GM19324 (cell line): ENCODE measurements at regions not wholly inside any gene's neighbourhood (a gene's known extent, or its start where the extent isn't known, plus 50 kb on each side); places are given as distances from the start of the nearest gene placed in this dataset.
A peak's percentile ranks its signal among the peaks of the same experiment; 100 is the strongest.

Experiments
- ATAC-seq: cut with Tn5 transposase; IDR thresholded peaks from one replicate; pipeline ENCODE4 v1.9.1; 2021; ENCODE audit warnings: mild to moderate bottlenecking, moderate library complexity; ENCODE audit not compliant: unreplicated experiment, low FRiP score

DNA sequence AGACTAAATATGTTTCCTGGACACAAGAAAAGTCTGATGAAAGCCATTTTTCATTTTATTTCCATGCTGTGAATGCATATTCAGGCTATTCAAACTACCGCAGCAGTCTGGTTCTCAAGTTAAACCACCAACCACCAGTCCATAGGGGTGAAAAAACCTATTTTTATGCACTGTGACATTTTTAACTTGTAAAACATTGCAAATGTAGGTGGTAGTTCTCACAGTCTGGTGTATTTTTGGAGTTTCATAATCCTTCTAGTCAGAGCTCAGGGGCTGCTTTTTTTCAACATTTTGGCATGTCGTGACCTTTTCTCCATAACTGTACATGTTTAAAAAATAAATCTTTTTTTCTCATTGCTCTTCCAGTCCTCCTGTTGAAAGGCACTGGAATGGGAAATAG, 907.6 kb upstream of the ADGRL2 start:
- no peak for ATAC-seq

DNA sequence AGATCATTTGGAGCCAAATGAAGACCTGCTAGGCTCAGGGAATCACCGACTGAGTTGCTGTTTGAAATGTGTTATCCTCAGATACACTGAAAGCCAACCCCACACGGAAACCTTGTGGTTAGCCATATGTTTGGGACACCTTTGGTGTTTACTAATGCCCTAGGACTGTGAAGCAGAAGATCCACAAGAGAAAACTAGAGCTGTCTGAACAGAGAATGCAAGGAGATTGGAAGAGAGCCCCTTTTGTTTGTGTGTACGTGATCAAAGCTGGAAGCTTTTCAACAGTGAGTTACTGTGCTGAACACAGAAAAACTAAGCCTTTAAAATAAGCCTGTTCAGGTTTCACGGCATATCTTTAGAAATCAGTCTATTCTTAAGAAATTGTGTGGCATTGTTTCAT, 908.2 kb upstream of the ADGRL2 start:
- ATAC-seq, result no peak

DNA sequence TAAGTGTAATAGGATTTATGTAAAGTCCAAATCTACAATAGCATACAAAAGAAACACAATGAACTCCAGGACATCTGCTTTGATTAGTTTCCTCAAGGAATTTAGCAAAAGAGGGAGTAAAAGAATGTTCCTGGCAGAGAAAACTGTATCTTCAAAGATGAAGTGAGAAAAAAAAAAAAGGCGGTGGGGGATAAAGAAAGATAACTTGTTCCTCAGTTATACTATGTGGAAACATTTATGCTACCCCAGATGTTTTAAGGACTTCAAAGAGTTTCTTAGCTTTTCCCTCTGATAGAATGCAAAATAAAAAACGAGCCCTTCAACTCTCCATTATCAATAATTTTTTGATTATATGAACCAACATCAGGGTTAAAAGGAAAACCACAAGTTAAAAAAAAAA, 908.9 kb upstream of the ADGRL2 start:
- ATAC-seq, result no peak

DNA sequence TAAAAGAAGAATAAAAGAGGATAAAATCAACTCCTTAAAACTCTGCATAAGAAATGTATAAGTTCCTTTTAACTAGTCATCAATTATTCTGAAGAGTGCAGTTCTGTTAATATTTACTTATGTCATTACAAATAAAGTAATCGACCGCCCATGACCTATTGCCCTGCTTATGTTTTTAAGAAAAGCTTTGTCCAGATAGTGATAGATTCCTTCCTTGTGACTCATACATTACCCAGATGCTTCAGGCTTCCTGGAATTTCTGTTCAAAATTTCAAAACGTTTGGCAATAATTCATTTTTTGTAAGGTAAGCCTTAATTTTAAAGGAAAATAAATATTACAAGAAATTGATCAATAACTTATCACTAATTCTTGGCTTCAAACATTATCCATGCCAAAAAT, 918.2 kb upstream of the ADGRL2 start:
- ATAC-seq, result no peak

DNA sequence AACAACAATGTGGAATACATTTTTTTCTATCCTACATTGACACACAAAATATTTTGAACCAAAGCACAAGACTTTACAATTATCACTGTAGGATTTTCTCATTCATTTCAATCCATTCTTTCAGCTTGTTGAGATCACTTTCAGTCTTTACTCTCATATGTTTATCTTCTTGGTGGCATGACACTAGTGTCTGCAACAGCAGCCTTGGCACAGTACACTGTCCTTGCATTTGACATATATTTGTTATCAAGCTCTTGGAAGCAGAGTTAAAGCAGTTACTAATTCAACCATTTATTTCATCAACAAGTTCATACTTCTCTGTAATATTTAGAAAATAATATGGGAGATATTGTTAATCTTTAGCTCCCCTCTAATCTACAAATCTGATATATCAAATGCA, 922.4 kb upstream of the ADGRL2 start:
- ATAC-seq, result no peak

DNA sequence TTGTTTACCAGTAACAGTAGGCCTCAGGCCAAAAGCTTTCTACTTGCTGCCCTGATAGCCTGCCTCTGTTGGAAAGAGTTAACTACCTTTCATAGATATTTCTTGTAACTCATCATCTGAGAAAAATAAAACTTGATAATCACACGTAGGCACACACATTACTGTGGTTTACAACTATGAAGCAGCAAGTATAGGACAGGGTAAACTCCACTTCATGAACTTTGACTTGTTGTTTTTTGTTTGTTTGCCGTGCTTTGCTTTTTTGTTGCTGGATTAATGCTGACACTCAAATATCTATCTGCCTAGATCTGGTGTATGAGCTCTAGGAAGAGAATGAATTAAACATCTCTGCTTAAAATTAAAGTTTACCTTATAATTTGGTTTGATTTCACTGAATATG, 924.7 kb upstream of the ADGRL2 start:
- no peak for ATAC-seq

DNA sequence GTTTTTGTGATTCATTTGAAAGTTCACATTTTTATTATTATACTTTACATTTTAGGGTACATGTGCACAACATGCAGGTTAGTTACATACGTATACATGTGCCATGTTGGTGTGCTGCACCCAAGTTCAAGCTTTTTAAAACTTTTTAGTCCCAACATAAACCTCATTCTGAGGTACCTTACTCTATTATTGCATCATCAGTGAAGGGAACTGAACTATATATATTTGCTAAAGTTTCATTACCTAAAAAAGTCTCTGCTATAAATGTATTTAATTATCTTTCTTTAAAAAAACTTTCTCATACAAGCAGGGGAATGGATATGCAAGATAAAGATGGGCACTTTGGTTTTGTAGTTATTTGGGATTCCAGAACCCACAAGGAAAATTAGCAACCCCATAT, 931.4 kb upstream of the ADGRL2 start:
- no peak for ATAC-seq

DNA sequence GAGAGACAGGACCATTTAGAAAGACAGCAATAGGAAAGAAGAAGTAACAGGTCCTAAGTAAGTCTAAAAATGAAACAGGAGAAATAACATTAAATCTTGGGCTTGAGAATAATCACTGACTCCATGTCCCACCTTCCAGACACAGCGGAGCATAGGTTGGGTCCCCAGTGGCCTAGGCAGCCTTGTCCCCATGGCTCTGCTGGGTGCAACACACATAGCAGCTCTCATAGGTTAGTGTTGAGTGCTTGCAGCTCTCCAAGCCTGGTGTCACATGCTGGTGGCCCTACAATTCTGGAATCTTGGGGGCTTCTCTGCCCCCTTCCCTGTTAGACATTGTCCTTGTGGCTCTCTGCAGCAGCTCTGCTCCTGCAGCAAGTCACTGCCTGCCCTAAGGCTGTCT, 952.8 kb upstream of the ADGRL2 start:
- ATAC-seq, result no peak

DNA sequence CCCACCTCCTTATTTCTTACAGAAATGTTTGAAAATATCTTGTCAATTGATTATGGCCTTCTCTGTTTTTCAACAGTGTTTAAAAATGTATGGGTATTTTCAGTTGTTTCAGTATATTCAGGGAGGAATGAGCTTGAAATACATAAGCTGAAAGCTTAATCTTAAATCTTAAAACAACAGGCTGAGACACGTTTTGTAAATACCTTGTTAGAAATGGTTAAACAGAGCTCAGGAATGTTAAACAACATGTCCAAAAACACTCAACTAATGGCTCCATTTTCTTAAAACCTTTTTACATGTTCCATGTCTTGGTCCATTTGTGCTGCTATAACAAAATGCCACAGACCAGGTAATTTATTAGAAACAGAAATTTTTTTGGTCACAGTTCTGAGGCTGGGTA, 953.8 kb upstream of the ADGRL2 start:
- no peak for ATAC-seq

DNA sequence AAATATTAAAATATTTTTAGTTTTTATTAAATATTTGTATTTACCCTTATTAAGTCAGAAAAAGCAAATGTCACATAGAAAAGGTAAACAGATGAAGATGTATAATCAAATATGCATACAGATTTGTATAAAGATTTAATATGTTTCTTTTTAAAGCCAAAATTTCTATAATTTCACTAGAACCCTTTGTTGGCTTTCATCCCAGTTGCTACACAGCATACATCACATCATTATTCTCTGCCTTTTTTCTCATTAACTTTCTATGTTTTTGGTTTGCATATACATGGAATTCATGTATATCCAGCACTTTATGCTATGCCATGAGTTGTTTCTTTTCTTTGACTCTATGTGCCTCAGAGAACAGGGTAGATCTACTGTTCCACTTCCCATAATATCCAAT, 957.9 kb upstream of the ADGRL2 start:
- ATAC-seq, result no peak

DNA sequence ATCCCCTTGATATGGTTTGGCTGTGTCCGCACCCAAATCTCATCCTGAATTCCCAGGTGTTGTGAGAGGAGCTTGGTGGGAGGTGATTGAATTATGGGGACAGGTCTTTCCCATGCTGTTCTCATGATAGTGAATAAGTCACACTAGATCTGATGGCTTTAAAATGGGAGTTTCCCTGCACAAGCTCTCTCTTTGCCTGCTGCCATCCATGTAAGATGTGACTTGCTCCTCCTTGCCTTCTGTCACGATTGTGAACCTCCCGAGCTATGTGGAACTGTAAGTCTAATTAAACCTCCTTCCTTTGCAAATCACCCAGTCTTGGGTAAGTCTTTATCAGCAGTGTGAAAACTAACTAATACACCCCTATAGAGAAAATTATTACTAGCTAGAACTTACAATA, 959.5 kb upstream of the ADGRL2 start:
- ATAC-seq, result no peak

DNA sequence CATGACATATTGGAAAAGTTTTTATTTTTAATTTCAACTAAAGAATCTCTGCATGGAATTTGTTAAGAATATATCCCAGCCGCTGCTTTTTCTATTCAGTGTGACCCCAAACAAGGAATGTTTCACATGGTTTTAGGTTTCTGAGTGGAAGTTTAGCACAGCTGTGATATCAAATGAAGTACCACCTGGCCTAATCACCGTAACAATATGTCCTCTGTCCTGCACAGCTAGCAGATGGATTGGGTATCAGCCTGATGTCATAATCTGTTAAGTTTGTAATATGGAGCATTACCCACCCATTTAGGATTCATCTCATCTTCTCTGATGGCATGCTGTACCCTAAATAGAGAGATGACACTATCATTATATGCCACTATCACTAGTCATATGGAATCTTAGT, 963.7 kb upstream of the ADGRL2 start:
- no peak for ATAC-seq

DNA sequence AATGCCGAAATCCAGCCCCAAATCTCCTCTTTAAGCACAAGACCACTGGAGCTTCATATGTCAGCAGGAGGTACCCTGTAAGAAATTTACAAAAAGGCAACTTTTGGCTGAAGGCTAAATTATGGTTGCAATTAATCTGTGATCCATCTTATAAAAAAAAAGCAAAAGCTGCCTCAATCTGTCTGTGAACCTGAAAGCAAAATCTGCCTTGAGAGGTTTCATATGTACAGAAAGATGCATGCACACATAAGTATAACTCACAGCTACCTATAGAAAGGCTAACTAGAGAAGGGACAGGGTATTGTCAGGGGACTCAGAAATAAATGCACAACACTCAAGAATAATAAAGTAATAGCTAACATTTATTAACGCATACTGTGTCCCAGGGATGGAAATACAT, 964.2 kb upstream of the ADGRL2 start:
- no peak for ATAC-seq

DNA sequence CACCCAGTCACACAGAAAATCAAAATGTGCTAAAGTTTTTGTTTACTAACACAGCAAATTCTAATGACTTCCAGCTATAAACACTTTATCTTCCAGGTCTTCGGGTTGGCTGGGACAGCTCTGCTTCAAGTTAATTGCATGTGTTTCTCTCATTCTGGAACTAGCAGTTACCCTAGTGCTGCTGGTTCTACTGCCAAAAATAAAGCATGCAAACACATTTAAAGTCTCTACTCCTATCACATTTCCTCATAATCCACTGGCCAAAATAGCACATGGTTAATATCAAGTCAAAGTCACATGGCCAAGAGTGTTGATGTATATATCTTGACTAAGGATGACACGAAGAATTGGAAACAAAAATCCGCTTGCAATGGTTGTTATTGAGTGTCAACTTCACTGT, 973.1 kb upstream of the ADGRL2 start:
- no peak for ATAC-seq

DNA sequence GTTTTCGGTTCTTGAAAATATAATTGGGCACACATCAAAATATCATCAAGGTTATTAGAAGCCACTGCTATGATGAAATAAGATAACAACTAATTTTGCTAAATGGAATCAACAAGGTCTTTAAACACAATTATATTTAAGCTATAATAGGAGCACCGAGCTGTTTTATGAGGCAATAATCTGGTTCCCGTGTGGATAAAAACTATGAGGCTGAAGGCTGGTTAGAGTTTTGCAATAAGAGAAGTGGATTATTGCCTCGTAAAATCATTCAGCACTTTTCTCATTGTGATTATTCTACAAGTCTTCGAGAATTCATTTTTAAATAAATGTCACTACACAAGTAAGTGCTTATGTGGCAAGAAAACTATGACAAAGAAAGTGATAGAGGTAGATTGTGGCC, 975.7 kb upstream of the ADGRL2 start:
- no peak for ATAC-seq

DNA sequence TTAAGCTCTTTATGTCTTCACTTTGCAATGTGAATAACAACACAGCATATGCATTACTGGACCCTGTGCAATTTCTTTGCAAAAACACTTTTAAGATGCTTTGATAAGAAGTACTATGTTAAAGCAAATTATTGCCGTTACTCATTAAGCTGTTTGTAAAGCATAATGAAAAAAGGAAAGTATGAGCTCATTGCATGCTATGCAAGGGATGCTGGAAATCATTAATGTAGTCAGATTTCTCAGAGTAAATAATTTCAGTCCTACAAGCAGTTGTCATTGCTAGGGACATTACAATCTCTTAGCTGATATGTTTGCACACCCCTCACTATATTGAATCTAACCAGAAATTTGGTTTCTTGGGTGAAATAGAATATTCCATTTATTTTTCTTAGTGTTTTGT, 982.5 kb upstream of the ADGRL2 start:
- ATAC-seq, result no peak

DNA sequence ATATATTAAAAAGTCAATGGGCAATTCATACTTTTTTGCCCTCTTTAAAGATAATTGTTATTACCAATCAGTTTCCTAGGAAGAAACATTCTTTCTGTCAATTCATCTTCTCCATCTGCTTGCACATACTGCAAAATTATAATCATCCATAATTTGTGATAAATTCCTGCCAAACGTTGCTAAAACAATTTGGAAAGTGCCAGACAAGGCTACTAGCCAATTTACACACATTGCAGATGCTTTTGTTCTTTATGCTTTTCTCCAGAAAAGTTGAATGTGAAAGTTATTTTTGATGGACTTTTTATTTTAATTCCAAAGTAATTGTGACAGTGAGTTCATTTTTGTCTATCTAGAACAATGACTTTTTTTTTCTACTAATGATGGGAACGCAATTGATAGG, 992.8 kb upstream of the ADGRL2 start:
- ATAC-seq, result no peak

DNA sequence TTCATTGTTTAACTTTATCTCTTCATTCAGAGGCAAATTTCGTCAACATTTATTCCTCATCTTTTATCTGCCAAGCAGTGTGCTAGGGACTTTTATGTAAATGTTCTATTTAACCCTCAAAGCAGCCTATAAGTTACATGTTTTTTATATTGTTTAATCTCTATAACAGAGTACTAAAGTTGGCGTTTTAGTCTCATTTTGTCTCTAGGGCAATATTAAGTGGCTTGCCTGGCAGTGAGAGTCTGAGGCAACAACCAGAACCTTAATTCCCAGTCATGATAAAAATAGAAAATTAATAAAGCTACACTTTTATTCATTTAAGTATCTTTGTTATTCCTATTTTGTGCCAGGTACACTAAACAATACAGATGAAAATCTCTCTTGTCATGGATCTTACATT, 994.3 kb upstream of the ADGRL2 start:
- no peak for ATAC-seq

DNA sequence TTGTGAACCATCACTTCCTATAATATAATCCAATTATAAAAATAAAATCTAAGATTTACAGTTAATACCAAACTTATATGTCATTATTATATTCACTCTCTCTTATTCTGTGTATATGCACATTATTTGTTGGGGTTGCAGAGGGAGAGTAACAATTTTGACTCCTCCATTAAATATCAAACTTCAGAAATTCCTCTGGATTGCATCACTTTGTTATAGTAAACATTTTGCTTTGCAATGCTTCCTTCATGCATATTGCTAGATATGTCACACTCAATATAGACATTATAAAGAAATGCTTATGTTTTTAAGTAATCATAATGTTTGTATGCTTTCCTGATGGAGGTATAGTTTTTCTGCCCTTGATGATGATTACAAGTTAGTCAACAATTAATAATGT, 999.0 kb upstream of the ADGRL2 start:
- no peak for ATAC-seq

DNA sequence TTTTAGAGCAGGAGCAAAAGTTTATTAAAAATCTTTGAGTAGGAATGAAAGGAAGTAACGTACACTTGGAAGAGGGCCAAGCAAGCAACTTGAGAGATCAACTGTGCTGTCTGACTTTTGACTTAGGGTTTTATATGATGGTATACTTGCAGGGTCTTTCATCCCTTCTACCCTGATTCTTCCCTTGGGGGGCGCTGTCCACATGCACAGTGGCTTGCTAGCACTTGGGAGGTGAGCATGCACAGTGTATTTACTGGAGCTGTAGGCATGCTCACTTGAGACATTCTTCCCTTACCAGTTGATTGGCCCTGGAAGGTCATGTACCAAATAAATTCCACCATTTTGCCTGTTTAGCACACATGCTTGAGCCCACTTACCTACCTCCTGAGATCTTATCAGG, 1001.3 kb upstream of the ADGRL2 start:
- ATAC-seq, result no peak

DNA sequence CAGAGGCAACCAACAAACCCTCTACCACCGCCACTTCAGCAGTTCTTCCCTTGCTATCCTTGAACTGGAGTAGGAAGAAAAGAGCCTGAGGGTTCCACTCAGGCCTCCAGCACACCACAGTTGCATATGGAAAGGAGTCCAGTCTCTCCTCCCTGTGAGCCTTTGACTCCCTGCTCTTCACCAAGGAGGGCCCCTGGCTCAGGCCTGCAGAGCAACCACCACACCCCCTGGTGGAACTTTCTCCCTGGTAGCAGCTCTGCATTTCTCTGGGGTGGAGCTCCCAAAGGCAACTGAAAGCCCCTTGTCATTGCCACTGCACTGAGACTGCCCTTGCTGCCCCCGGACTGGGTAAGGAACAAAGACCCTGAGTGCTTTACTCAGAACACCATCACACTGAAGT, 1021.5 kb upstream of the ADGRL2 start:
- ATAC-seq, result peak; percentile 45

DNA sequence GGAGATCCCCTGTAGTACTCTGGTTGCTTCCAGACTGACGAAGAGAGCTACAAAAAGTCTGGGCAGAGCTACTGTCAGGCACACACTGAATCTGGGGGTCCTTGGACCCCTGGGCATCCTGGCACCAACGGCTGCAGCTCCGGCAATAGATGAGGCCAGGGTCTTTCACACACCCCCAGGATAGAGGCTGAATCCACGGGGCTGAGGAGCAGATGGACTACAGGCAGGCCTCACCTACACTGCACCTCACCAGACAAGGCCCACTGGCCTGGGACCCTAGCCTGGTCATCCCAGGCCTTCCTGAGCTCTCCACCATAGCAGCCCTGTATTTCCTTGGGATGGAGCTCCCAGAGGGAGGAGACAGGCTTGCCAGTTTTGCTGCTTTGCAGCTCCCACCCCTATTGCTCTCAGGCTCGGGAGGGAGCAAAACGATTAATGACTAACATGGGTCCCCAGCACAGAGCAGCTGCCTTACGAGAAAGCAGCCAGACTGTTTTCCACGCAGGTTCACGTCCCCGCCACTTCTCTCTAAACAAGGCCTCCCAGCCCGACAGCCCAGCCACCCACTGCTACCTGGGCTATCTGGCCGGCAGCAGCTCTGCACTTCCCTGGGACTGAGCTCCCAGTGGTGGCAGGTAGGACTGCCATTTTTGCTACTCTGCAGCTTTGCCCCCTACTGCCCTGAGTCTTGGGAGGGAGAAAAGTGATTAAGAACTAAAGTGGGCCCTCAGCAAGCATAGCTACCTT, 1022.5 kb upstream of the ADGRL2 start:
- ATAC-seq, result peak; percentile 12

DNA sequence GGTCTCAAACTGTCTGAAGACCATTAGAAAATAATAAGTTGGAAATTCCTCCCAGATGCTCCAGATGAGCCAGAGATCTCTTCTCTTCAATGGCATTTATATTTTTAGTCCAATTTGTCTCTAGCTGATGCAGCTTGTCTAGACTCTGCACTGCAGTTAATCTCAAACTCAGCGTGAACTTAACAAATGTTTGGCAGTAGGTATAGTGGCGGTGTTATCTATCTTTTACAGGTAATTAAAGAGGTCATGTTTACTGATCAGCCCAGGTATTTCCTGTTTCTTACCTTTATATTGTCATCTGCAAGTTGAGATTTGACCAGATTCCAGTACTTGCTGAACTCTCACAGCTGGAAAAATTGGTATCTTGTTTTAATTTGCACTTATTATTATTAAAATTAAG, 1024.5 kb upstream of the ADGRL2 start:
- no peak for ATAC-seq
